ENCODE measurements at regions not wholly inside any gene's neighbourhood (a gene's known extent, or its start where the extent isn't known, plus 50 kb on each side); places are given as distances from the start of the nearest gene placed in this dataset.

- no peak for TF ChIP-seq CTCF (conservative IDR thresholded peaks at IDR 0.05; ENCODE audit: low read length)
- no peak overlapping the region for H3K4me3 ChIP-seq (ENCODE audit: low read length)
- no peak for DNase-seq (ENCODE audit: low read depth)
These were observed 546.7 kb upstream of the SEL1L start for GRCh38 chr14:82080370-82080769.

GRCh38 chr14:82084813-82085212, 551.2 kb upstream of the SEL1L start:
- TF ChIP-seq CTCF (conservative IDR thresholded peaks at IDR 0.05; ENCODE audit: low read length) = no peak
- H3K4me3 ChIP-seq (ENCODE audit: low read length) = no peak overlapping the region
- no peak for DNase-seq (ENCODE audit: low read depth)

- no peak for DNase-seq (ENCODE audit: low read depth)
- H3K4me3 ChIP-seq (ENCODE audit: low read length) = no peak overlapping the region
- no peak for TF ChIP-seq CTCF (conservative IDR thresholded peaks at IDR 0.05; ENCODE audit: low read length)
These were observed 557.4 kb upstream of the SEL1L start for GRCh38 chr14:82091097-82091496.

- H3K4me3 ChIP-seq (ENCODE audit: low read length) = no peak overlapping the region
- TF ChIP-seq CTCF (conservative IDR thresholded peaks at IDR 0.05; ENCODE audit: low read length) = no peak
- no peak for DNase-seq (ENCODE audit: low read depth)
These were observed 561.2 kb upstream of the SEL1L start for GRCh38 chr14:82094829-82095345.

- H3K4me3 ChIP-seq (ENCODE audit: low read length) = no peak overlapping the region
- no peak for DNase-seq (ENCODE audit: low read depth)
- no peak for TF ChIP-seq CTCF (conservative IDR thresholded peaks at IDR 0.05; ENCODE audit: low read length)
These were observed 570.4 kb upstream of the SEL1L start for GRCh38 chr14:82104013-82104412.

GRCh38 chr14:82112210-82112839, 578.7 kb upstream of the SEL1L start:
- DNase-seq (ENCODE audit: low read depth) = no peak
- no peak for TF ChIP-seq CTCF (conservative IDR thresholded peaks at IDR 0.05; ENCODE audit: low read length)
- H3K4me3 ChIP-seq (ENCODE audit: low read length) = no peak overlapping the region

- H3K4me3 ChIP-seq (ENCODE audit: low read length) = no peak overlapping the region
- no peak for DNase-seq (ENCODE audit: low read depth)
- no peak for TF ChIP-seq CTCF (conservative IDR thresholded peaks at IDR 0.05; ENCODE audit: low read length)
These were observed 579.4 kb upstream of the SEL1L start for GRCh38 chr14:82113007-82113406.
